Activated naive CD8-positive, alpha-beta T cell treated with anti-CD3 and anti-CD28 coated beads, Interleukin-2, amount 10 ng/mL, durations not matched to agents 7 days and 5 days (primary cell): ENCODE measurements at regions not wholly inside any gene's neighbourhood (a gene's known extent, or its start where the extent isn't known, plus 50 kb on each side); places are given as distances from the start of the nearest gene placed in this dataset.

ENCODE experiments used
- ATAC-seq: fragments of 150-1000 bp; cut with Tn5 transposase; one replicate; pipeline ENCODE4 v1.10.0; 2021; ENCODE audit warnings: low read depth, moderate library complexity
- POLR2A ChIA-PET: fragments of 350-600 bp; sonication (Branson Sonifier 250); formaldehyde crosslinking; loops from one replicate; lab custom pipeline; 2021; ENCODE audit warnings: antibody characterized with exemption; lab: Charles Lee
- DNase-seq: peaks from one replicate; pipeline ENCODE4 v3.0.0; 2021
- H3K27ac Mint-ChIP-seq: one replicate; pipeline ENCODE4 v1.8.0; 2022; ENCODE audit warnings: mild to moderate bottlenecking, mixed read lengths
- H3K27me3 Mint-ChIP-seq: one replicate; pipeline ENCODE4 v1.8.0; 2022; ENCODE audit warnings: mild to moderate bottlenecking, moderate library complexity, mixed read lengths
- H3K36me3 Mint-ChIP-seq: one replicate; pipeline ENCODE4 v1.8.0; 2021; ENCODE audit warnings: mild to moderate bottlenecking, mixed read lengths
- H3K4me1 Mint-ChIP-seq: one replicate; pipeline ENCODE4 v1.8.0; 2021; ENCODE audit warnings: mixed read lengths
- H3K4me3 Mint-ChIP-seq: one replicate; pipeline ENCODE4 v1.8.0; 2022; ENCODE audit warnings: mild to moderate bottlenecking, moderate library complexity, mixed read lengths
- H3K9me3 Mint-ChIP-seq: one replicate; pipeline ENCODE4 v1.8.0; 2021; ENCODE audit warnings: mixed read lengths

DNA sequence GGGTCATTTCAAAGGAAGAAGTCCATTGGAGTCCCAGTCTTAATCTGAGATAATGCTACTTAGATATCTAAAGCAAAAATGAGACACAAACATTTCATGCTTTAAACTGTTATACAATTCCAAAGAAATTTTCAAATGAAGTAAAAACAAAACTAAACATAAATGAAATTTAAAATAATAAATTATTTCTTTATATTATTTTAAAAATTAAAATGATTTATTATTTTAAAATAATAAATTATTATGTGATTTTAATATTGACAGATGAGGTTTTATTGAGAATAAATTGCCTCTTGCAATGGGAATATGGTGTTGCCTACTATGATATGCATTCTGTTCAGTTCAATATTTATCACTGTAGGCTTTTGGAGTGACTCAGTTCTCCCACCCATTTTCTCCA lies 93.7 kb upstream of the BACH2 start:
- Mint-ChIP-seq H3K4me3 (no peak overlapping the region), H3K4me1 (peaks cover 13% of the 10 kb centered on the region), H3K27me3 (peaks cover 6% of the 10 kb centered on the region), H3K27ac (no peak overlapping the region), H3K9me3 (no peaks in the 10 kb centered on the region), H3K36me3 (no peaks in the 10 kb centered on the region)
- POLR2A ChIA-PET, result no interaction called here
- no peak for DNase-seq
- ATAC-seq, result no peak

DNA sequence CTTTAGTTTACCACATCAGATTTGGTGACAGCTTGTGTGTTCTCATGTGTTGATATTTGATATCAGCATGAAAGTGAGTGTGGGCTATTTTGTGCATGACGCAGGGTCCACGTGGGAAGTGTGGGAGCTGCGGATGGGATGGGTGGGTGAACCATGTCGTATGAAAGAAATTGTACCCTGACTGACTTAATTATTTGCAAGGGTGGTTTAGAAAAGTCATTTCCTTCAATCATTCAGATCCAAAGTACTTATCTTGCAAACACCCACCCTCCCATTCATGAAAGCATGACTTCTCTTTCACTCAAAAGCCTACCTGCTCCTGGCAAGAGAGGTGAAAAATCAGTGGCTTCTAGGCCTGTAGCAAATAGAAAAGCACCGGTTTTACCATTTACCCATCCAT lies 91.8 kb upstream of the BACH2 start:
- Mint-ChIP-seq H3K36me3 (no peaks in the 10 kb centered on the region), H3K27ac (no peak overlapping the region), H3K4me3 (no peak overlapping the region), H3K9me3 (no peaks in the 10 kb centered on the region), H3K4me1 (peaks cover 11% of the 10 kb centered on the region), H3K27me3 (peaks cover 6% of the 10 kb centered on the region)
- POLR2A ChIA-PET, result no interaction called here
- ATAC-seq (no peak), DNase-seq (no peak)

DNA sequence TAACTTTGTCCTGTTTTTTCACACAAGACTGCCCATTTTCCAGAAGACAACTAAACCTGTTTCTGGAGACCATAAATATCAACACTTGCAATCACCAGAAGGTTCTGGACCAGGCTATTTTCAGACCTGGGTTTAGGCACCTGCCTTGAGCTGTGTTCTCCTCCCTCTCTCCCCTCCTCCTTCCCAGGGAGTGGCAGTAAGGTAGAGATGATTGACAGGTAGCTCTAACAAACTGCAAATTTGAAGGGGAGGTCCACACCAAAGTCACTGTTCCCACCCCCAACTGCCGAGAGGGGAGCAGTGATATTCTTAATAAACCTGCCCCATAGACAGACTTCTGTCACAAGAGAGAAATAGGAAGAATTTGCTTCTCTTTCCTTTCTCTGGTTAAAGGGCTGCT lies 91.2 kb upstream of the BACH2 start:
- no peak for DNase-seq
- Mint-ChIP-seq H3K27me3 (peaks cover 6% of the 10 kb centered on the region), H3K27ac (no peak overlapping the region), H3K9me3 (no peaks in the 10 kb centered on the region), H3K4me3 (no peak overlapping the region), H3K36me3 (no peaks in the 10 kb centered on the region), H3K4me1 (peaks cover 8% of the 10 kb centered on the region)
- ATAC-seq, result no peak
- POLR2A ChIA-PET, result no interaction called here

DNA sequence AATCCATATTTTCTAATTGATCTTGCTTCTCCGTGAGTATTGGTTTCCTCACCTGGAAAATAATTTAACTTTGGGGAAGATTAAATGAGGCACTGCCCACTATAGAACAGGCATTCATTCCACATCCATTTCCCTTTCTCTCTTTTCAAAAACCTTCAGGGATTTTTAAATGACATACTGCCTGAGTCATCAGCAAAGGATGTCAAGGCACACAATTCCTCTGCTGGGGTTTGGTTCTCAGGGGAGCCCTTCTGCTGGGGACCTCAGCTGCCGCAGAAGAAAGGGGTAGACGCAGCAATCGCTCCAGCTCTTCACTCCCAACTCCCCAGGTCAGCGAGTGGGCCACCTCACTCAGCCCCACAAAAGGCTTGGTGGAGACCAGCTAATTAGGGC lies 90.7 kb upstream of the BACH2 start:
- Mint-ChIP-seq H3K27me3 (peaks cover 6% of the 10 kb centered on the region), H3K36me3 (no peaks in the 10 kb centered on the region), H3K9me3 (no peaks in the 10 kb centered on the region), H3K4me1 (peaks cover 12% of the 10 kb centered on the region), H3K27ac (no peak overlapping the region), H3K4me3 (no peak overlapping the region)
- ATAC-seq (no peak), DNase-seq (no peak)
- POLR2A ChIA-PET, result no interaction called here

DNA sequence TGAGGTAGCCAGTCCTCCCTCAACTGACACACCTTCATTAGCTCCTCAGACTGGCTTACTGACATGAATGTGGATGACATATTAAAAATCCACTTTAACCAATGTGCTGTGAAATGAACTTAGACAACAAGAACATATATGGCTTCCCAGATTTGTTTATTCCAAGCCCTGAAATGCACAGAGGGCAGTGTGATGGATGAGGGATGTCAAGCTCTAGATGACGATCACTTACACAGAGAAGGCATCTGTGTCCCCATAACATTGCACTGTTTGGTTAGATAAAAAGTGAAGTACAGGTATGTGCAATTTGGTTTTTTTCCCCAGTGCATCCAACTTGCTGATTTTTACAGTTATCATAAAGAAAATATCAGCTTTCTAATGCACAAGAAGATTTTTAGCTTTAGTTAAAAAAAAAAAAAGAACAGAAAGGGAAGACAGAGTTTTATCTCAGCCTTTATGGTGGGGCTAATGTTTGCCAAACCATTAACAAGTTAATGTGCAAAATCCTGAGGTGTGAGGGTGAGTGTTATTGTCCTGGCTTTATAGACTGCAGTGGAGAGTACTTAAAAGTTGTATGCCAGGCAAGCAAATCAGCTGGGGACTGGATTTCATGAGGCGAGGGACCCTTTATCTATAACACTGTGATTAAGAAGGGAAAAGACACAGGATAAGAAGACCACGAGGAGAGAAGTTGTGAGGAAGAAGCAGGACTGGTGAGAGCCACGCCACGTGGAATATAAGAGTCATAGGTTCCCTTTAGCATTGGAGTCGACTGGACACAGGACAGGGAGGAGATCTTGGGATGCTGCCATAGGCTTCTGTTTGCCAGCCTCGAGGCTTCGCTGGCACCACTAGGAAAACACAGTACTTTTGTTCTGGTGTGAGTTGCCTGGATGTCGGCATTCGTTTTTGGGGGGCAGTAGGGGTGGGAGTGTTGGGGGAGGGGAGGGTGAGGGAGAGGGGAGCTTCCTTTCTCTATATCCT lies 90.0 kb upstream of the BACH2 start:
- DNase-seq (no peak), ATAC-seq (no peak)
- no peak overlapping the region for H3K4me3 Mint-ChIP-seq
- H3K36me3 Mint-ChIP-seq, result no peaks in the 10 kb centered on the region
- H3K27me3 Mint-ChIP-seq, result peaks cover 6% of the 10 kb centered on the region
- POLR2A ChIA-PET, result no interaction called here
- H3K27ac Mint-ChIP-seq, result peak overlapping the region; percentile 2
- H3K9me3 Mint-ChIP-seq, result no peaks in the 10 kb centered on the region
- peaks cover 14% of the 10 kb centered on the region for H3K4me1 Mint-ChIP-seq

DNA sequence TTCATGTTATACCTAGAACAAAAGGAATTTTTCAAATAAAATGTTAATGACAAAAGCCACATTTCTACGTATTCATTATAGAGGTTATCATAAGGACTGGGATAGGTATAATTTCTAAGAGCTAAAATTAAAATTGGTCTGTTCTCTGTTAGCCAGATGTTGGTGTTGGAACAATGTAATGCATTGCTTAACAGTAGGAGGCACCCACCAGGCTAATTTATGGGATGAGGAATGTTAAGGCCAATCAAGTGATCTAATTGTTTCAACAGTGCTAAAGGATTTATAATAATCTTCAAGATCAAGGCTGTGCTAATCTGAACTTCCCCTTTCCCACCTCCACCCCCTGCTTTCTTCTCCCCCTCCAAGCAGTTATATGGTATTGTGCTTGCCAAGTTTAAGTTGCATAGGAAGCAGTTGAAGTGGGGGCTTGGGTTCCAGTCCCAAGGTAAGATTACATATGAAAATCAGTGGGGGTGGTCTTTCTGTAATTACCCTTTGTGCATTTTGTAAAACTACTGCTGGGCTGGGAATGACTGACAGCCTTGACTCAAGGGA lies 89.2 kb upstream of the BACH2 start:
- H3K4me1 Mint-ChIP-seq, result peaks cover 14% of the 10 kb centered on the region
- H3K4me3 Mint-ChIP-seq, result no peak overlapping the region
- DNase-seq (no peak), ATAC-seq (no peak)
- H3K9me3 Mint-ChIP-seq, result no peaks in the 10 kb centered on the region
- no peak overlapping the region for H3K27ac Mint-ChIP-seq
- POLR2A ChIA-PET, result no interaction called here
- peaks cover 6% of the 10 kb centered on the region for H3K27me3 Mint-ChIP-seq
- H3K36me3 Mint-ChIP-seq, result no peaks in the 10 kb centered on the region

GRCh38 chr6:90384720-90385119 lies 88.1 kb upstream of the BACH2 start:
- DNase-seq (no peak), ATAC-seq (no peak)
- Mint-ChIP-seq H3K36me3 (no peaks in the 10 kb centered on the region), H3K4me1 (peaks cover 14% of the 10 kb centered on the region), H3K27ac (no peak overlapping the region), H3K4me3 (no peak overlapping the region), H3K9me3 (no peaks in the 10 kb centered on the region), H3K27me3 (peaks cover 6% of the 10 kb centered on the region)
- POLR2A ChIA-PET, result no interaction called here

- H3K9me3 Mint-ChIP-seq, result peaks cover 2% of the 10 kb centered on the region
- POLR2A ChIA-PET, result interaction anchor here (0.6 to 0.7 kb wide), 2 partner anchors 87 to 654 kb away, joined by 3 read pairs; no protein-coding TSS in a partner anchor
- H3K4me1 Mint-ChIP-seq, result peaks cover 14% of the 10 kb centered on the region
- H3K4me3 Mint-ChIP-seq, result no peak overlapping the region
- no peak overlapping the region for H3K27ac Mint-ChIP-seq
- DNase-seq (no peak), ATAC-seq (peak; percentile 89)
- peaks cover 2% of the 10 kb centered on the region for H3K36me3 Mint-ChIP-seq
- peaks cover 6% of the 10 kb centered on the region for H3K27me3 Mint-ChIP-seq
Observed at GRCh38 chr6:90383196-90383822, 86.7 kb upstream of the BACH2 start.

- peaks cover 2% of the 10 kb centered on the region for H3K36me3 Mint-ChIP-seq
- no peak overlapping the region for H3K4me3 Mint-ChIP-seq
- DNase-seq, result no peak
- no peak overlapping the region for H3K27ac Mint-ChIP-seq
- H3K27me3 Mint-ChIP-seq, result peaks cover 6% of the 10 kb centered on the region
- POLR2A ChIA-PET, result interaction anchor here (0.6 to 0.7 kb wide), 2 partner anchors 88 to 653 kb away, joined by 3 read pairs; no protein-coding TSS in a partner anchor
- peaks cover 14% of the 10 kb centered on the region for H3K4me1 Mint-ChIP-seq
- peaks cover 2% of the 10 kb centered on the region for H3K9me3 Mint-ChIP-seq
- no peak for ATAC-seq
Observed at GRCh38 chr6:90382760-90383159, 86.1 kb upstream of the BACH2 start.

GRCh38 chr6:90375681-90376439 lies 79.2 kb upstream of the BACH2 start:
- no peaks in the 10 kb centered on the region for H3K27me3 Mint-ChIP-seq
- no peak for DNase-seq
- POLR2A ChIA-PET, result interaction anchor here (0.7 kb wide), 1 partner anchor 80 kb away, joined by 3 read pairs; no protein-coding TSS in a partner anchor
- peaks cover 1% of the 10 kb centered on the region for H3K4me1 Mint-ChIP-seq
- H3K4me3 Mint-ChIP-seq, result no peak overlapping the region
- H3K27ac Mint-ChIP-seq, result no peak overlapping the region
- no peak for ATAC-seq
- peaks cover 2% of the 10 kb centered on the region for H3K36me3 Mint-ChIP-seq
- H3K9me3 Mint-ChIP-seq, result peaks cover 2% of the 10 kb centered on the region

GRCh38 chr6:90374201-90374600 lies 77.6 kb upstream of the BACH2 start:
- H3K4me1 Mint-ChIP-seq, result peaks cover 7% of the 10 kb centered on the region
- DNase-seq, result no peak
- H3K36me3 Mint-ChIP-seq, result peaks cover under 1% of the 10 kb centered on the region
- H3K9me3 Mint-ChIP-seq, result peaks cover under 1% of the 10 kb centered on the region
- no peak overlapping the region for H3K27ac Mint-ChIP-seq
- POLR2A ChIA-PET, result interaction anchor here (0.6 kb wide), 1 partner anchor 1019 kb away, joined by 3 read pairs; no protein-coding TSS in a partner anchor
- ATAC-seq, result no peak
- H3K4me3 Mint-ChIP-seq, result no peak overlapping the region
- no peaks in the 10 kb centered on the region for H3K27me3 Mint-ChIP-seq

DNA sequence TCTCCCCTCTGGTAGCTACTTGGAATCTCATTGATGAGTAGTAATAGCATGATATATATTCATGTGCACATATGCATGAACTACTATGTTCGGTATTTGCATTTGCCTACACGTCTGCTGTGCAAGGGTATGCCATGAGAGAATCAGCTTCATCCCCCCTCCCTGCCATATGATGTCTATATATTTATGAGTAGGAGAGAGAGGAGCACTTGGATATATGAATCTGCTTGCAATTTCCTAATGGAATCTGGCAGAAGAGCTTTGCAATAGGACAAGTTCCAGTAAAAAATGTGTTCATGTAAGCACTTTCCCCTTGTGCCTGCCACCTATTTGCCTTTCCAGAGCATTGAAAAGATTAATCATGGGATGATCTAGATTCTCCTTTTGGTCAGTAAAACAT lies 76.2 kb upstream of the BACH2 start:
- Mint-ChIP-seq H3K9me3 (peaks cover 2% of the 10 kb centered on the region), H3K4me1 (peaks cover 10% of the 10 kb centered on the region), H3K27ac (no peak overlapping the region), H3K27me3 (no peaks in the 10 kb centered on the region), H3K4me3 (no peak overlapping the region), H3K36me3 (no peaks in the 10 kb centered on the region)
- POLR2A ChIA-PET, result no interaction called here
- ATAC-seq, result no peak
- DNase-seq, result no peak

DNA sequence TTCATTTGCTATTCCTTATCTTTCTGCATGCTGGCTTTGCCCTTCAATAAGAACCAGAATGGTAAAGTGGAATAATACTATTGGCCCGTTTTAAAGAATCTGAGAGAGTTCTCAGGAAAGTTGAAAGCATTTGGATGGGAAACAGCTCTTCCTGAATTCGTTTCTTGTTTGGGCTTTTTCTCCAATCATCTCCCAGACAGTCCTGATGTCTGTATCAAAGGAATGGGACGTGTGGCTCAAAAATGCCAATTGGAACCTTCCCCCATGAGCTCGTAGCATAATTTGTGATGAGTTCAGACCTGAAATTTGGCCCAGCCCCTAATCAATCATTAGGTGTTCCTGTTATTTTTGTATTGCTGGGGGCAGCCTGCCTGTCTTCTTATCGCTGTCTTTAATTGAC lies 75.8 kb upstream of the BACH2 start:
- POLR2A ChIA-PET, result no interaction called here
- no peak for ATAC-seq
- H3K4me1 Mint-ChIP-seq, result peaks cover 10% of the 10 kb centered on the region
- no peaks in the 10 kb centered on the region for H3K27me3 Mint-ChIP-seq
- no peak overlapping the region for H3K27ac Mint-ChIP-seq
- H3K4me3 Mint-ChIP-seq, result no peak overlapping the region
- H3K9me3 Mint-ChIP-seq, result peaks cover 4% of the 10 kb centered on the region
- DNase-seq, result no peak
- no peaks in the 10 kb centered on the region for H3K36me3 Mint-ChIP-seq
